DMS79 (cell line): ENCODE measurements at regions not wholly inside any gene's neighbourhood (a gene's known extent, or its start where the extent isn't known, plus 50 kb on each side); places are given as distances from the start of the nearest gene placed in this dataset.
"Not testable (repeated sequence)": the region's sequence is repeated elsewhere in the genome, so short reads cannot be mapped to it uniquely, and the experiment has no call there.

Experiments used
- DNase-seq: peaks from one replicate; lab custom pipeline; 2025; lab: John Stamatoyannopoulos, UW

DNA sequence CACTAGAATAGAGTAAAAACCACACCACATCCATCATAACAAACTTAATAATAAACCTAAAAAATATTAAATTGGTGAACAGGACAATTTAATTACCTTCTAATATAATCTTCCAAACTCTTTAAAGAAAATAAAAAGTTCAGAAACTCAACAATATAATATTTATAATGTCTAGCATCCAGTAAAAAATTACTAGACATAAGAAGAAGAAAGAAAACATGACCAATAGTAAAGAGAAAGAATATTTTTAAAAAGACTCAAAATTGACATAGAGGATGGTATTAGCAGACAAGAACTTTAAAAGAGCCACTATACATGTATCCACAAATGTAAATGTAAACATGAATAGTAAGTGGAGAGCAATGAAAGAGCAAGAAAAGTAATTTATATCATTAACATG is 388.4 kb downstream of the TFEC start:
- DNase-seq, result no peak

DNA sequence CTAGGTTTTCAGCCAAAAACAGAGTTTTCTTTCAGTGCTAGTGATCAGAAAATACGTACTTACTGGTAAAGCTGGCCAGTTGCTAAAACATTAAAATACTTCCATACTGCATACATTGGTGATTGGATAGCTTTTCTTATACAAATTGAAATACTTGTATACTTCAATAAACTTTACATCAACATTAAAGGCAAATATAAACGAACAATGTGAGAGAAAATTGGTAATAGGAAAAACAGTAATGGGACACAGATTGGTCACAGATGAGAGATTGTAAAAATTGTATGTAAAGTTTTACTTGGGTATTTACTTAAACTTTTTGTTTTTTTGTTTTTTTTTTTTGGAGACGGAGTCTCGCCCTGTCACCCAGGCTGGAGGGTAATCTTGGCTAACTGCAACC is 391.7 kb downstream of the TFEC start:
- no peak for DNase-seq

DNA sequence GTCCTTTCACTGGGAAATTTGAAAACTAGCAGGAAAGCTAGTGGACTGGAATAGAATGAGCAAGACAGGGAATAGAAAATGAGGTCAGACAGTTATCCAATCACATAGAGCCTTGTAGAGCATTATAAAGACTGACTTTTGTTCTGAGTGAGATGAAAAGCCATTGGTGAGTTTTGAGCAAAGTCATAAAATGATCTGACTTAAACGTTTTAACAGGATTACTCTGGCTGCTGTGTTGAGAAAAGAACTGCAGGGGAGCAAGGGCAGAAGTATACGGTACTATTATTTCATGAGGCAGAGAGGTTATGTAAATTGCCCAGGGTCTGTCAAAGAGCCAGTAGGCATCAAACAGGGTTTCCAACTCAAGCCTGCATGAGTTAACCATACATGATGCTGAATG is 393.4 kb downstream of the TFEC start:
- no peak for DNase-seq

DNA sequence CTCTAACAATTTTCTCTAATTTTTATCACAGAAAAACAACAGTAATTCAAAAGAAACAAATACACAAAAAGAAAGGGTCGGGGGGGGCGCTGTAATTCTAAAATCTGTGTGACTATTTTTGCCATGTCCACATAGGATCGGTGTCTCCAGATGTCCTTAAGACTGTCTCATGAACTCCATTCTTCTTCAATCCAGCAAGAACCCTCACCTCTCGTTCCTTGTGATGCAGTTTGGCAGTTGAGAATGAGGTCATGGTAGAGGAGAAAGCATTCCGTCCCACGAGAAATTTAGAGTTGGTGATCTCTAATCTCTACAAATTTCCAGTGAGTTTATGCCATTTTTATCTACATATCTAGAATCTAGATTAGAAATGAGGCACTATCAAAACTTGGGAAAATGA is 394.7 kb downstream of the TFEC start:
- no peak for DNase-seq

DNA sequence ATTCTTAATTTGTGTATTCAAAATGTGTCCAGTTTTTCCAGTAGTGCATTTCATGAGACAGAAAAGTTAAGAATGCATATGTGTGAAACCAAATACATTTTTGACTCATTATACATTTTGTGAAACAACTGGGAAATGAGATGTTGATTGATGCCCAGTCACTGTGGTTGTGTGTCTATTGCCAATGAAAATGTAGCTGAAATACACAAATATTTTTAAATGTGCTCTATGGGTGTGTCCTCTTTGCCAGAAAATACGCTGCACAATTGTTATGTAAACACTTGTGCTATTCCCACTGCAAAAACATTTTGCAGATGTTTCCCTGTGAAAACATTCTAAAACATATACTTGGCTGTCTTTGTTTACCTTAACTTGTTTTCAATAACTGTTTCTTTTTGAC is 395.2 kb downstream of the TFEC start:
- DNase-seq, result no peak

DNA sequence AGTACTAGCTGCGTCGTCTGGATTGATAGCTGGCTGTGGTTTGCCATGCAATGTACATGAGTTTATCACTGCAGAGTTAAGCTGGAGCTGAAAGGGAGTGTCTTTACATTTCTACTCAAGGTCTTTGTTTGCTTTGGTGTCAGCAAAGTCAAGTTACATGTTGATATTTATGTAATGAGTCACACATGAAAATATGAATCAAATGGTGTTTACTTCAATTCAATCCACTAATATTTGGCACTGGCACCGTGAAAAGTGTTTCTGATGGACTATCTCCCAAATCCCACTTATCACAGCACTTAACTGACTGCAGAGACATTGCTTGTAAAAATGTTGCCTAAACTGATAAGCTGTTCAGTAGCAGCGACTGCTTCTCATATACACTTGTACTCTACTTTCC is 395.9 kb downstream of the TFEC start:
- no peak for DNase-seq

DNA sequence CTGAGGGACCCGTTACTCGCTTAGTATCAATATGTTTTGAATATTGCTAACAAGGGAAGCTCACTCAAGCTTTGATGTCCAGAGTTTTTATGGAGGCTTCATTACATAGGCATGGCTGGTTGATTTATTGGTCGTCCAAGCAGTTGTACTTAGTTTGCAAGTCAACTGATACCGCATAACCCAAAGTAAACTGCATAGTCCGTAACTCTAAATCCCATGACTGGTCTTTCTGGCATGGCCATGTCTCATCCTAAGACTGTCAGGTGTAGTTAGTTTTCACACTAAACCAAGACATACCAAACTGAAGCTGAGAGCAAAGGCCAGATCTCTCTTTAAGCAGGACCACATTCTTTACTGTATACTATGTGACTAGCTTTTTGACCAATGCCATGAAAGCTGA is 397.9 kb downstream of the TFEC start:
- no peak for DNase-seq

DNA sequence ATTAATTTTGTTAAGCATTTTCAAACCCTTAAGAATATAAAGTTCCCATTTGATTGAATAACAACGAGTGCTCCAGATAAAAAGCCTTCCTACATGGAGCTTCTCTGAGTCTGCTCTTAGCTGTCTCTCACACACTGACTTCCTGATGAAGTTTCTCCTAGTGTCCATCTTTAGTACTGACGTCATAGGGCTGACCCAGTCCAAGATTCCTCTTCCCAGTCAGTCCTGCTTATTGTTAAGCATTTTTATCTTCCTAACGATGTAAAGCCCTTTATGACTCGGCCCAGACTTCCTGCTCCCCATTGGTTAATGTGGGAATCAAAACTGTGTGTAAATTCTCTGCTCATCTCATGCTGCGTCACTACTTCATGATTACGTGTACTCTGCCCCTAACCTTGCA is 398.8 kb downstream of the TFEC start:
- no peak for DNase-seq

DNA sequence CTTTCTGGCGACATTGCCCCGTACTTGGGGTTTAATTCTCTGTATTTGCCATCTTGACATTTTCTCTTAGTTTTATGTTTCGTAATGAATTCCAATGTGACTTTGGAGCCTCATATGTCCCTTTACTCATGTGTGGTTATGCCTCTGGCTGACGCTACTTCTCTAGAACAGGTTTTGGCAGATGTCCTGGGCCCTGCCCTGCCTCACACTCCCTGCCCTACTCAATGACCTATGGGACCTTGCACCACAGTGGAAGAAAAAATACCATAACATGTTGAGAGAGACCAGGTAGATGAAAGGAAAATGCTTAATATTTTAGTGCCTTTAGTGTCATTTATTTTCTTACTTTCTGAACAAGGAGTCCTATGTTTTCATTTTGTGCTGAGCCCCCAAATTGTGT is 400.5 kb downstream of the TFEC start:
- DNase-seq, result no peak

DNA sequence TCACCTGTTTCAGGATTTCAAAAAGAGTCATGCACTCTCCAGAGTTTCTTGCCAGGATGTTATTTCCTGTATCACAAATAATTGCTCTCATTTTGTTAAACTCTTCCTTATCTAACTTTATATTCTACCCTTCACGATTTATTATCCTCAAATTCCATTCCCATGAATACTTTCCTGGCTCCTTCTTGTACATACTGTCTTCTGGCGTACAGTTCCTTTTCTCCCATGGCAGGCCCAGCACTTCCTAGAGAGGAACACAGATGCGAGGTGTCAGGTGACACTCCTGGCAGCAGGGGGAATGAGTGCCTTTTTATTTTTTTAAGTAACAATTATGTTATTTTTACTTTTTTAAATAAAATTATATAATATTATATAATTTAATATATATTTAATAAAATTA is 411.9 kb downstream of the TFEC start:
- no peak for DNase-seq

DNA sequence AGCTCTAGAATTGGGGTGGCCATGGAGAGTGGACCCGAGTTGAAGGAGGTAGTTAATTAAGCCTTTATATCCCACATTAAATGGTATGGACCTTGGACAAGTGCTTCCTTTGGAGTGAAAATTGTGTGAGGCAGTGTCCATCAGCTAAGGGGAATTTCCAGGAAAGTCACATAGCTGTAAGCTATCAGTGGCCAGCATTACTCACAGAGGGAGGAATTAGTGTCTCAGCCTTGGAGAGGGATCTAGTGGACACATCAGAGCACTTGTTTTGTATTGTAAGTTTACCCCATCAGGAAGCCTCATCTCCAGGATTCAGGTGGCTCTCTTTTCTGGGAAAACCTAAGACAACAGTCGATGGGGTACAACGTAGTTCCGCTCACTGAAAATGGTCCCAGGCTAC is 416.7 kb downstream of the TFEC start:
- DNase-seq, result no peak

DNA sequence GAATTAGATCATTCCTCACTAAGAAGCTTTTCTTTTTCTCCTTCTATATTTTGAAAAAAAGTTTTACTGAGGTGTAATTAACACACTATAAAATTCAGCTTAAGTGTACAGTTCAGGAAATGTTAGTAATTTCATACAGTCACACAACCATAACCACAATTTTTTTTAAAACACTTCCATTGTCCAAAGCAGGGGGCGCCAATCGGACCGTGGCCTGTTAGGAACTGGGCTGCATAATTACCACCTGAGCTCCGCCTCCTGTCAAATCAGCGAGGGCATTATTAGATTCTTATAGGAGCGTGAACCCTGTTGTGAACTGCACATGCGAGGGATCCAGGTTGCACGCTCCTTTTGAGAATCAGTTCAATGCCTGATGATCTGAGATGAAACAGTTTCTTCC is 427.1 kb downstream of the TFEC start:
- DNase-seq, result no peak

DNA sequence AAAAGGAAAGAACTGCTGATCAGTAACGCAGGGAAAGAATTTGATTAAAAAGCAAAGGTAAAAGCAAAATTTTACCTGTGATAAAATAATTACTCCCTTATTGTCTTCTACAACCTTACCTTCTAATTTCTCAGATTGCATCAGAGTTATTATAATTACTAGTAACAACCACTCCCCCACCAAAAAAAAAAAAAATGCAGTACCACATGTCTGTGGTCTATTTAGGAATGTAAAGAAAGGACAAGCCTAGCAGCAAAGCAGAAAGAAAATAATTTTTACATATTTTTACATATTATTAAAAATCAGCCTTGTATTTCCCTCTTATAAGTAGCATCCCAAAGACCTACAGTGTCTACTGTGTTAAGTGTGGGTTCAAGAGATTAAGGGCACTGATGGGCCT is 430.4 kb downstream of the TFEC start:
- DNase-seq, result no peak

DNA sequence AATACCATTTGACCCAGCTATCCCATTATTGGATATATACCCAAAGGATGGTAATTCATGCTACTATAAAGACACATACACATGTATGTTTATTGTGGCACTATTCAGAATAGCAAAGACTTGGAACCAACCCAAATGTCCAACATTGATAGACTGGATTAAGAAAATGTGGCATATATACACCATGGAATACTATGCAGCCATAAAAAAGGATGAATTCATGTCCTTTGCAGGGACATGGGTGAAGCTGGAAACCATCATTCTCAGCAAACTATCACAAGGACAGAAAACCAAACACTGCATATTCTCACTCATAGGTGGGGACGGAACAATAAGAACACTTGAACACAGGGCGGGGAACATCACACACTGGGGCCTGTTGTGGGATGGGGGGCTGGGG is 431.4 kb downstream of the TFEC start:
- not testable (repeated sequence) for DNase-seq

DNA sequence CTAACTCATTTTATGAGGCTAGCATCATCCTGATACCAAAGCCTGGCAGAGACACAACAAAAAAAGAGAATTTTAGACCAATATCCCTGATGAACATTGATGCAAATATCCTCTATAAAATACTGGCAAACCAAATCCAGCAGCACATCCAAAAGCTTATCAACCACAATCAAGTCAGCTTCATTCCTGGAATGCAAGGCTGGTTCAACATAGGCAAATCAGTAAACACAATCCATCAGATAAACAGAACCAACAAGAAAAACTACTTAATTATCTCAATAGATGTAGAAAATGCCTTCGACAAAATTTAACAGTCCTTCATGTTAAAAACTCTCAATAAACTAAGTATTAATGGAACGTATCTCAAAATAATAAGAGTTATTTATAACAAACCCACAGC is 433.3 kb downstream of the TFEC start:
- not testable (repeated sequence) for DNase-seq

DNA sequence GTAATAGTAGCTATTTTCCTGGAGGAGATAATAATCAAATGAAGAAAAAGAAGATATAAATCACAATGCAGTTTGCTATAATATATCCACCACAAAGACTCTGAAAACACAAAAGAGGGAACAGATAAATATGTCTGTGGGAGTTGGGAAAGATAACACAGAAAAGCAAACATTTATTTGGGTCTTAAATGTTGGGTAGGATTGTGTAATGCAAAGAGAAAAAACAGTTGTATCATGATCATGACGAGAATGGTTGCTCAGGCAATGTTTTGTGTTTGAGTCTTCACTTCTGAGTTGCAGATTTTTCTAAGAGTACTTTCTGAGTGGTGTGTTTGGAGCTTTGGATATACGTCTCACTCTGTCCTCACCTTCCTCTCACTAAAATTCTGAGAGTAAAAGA is 437.5 kb downstream of the TFEC start:
- DNase-seq, result no peak

DNA sequence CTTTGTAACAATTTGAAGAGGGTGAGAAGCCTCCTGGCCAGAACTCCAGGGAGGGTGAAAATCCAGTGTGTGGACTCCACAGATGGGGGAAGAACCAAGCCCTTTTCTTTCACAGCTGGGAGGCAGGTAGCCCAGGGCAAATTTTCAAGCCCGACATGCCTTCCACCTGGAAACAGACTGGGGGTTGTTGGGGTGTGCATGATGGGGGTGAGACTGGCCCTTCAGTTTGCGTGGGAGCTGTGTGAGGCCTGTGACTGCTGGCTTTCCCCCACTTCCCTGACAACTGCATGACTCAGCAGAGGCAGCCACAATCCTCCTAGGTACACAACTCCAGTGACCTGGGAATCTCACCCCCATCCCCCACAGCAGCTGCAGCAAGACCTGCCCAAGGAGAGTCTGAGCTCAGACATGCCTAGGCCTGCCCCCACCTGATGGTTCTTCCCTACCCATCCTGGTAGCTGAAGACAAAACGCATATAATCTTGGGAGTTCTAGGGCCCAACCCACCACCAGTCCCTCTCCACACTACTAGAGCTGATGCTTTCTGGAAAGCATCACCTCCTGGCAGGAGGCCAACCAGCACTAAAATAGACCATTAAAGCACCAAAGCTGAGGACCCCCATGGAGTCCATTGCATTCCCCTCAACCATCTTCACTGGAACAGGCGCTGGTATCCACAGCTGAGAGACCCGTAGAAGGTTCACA is 445.4 kb downstream of the TFEC start:
- no peak for DNase-seq

DNA sequence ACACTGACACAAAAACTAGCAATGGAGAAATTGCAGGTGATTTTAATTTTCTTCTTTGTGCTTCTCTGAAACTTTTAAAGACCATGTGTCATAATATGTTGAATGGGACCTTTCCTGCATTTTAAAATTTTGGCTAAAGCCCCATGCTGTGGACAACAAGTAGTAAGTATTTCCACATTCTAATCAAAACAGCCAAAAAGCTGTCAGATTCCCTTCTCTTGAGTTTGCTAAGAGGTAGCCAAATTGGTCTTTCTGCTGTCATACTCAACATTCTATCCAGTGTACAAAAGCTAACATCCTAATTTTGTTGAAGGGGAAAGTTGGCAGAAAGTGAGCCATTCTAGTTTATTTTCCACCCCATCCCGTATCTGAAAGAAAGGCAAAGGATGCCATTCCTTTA is 447.6 kb downstream of the TFEC start:
- no peak for DNase-seq

DNA sequence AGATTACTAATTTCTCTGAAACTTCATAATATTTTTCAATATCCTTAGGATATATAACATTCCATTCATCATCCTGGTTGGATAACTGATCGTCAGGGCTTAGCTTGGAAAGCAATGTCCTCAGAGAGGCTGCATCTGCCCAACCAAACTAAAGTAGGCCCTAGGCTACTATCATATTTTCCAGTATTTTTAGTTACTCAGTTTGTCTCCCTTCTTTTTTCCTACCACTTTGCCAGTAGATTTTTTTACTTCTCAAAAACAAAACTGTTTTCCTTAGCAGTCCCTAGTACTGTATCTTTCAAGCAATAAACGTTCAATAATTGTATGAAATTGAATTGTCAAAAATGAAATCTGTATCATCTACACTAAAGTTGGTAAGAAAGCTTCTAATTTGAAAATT is 452.0 kb downstream of the TFEC start:
- no peak for DNase-seq

DNA sequence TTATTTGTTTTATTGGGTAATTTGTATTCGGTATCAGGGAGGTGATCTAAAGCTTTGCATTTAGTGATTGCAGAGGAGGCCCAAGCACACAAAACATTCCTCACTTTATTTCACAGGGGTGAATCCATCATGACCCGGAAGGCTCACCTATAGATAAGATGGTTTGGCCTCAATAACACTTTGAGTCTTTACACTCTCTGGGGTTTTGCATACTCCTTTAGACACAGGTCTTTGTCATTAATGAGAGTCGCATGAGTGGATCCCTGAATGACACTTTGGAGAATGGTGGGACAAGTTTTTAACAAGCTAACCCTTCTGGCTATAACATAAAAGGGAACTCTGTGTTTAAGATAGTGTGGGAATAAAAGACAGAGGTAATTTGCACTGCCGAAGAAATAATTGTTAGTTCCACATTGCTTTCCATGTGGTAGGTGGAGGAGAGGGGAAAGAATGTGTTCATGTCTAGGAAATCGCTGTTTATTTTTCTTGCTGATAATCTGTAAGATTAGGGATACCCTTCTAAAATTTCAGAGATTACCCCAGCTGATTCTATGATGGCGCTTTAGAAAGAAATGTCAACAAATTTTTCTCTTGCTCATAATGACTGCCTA is 455.8 kb downstream of the TFEC start:
- DNase-seq, result no peak

DNA sequence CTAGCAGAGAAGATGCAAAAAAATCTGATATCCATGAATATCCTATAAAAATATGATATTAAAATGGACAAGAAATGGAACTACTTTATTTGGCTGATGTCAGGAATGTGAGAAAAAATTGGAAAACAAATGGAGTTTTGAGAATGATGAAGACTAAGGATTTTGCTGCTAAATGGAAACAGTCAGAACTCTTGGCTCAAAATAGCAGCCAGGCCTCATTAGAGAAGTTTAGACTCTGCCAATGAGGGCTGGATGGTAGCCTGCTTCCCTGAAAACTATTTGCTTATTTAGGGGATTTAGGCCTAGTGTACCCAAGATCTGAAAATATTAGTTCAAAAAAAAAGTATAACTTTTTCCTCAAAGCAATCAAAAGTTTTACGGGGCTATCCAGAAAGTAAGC is 458.5 kb downstream of the TFEC start:
- DNase-seq, result no peak

DNA sequence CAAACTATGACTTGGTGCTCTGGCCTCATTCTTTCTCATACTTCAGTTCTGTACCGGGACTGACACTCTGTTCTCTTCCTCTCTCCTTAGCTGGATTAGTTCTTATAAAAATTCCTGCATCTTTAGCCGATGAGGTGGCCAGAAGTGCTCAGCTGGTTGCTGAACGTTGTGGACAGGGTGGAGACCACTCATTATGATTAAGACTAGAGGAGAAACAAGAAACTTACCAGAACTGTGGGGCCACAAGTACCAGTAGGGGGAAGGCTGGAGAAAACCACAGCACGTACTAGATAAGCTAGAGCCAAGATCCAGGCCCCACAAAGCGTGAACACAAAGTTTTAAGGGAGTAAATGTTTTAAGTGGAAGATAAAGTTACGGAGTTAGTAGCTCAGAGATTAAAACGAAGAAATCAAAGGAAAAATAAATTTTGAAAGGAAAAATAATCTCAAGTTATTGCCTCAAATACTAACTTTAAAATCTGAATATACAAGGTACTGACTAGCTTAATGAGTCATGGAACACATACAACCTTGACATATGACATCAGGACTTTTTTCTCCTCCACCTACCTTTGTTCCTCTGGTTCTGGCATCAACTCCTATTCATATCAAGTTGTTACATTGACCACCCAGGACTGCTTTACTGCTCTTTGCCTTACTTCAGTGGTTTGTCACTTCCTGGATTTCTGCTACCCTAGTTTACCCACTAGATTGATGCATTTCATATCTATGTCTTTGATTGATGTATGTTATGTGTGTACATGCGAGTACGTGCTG is 469.0 kb downstream of the TFEC start:
- no peak for DNase-seq

DNA sequence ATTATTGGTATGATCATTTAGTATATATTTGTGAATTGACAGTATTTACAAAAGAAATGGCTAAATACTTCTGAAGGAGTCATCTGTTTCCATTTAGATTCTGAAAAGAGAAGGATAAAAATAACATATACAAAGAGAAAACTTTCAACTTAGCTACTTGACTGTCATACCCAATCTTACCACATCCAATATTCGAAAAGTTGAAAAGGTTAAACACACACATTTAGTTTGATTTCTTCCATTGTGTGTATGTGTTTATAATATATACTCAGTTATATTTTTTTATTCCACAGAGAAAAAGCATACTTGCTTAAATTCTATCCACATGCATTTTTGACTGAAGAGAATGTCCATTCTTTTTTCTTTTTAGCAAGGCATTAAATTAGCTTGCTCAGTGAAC is 470.7 kb downstream of the TFEC start:
- no peak for DNase-seq

DNA sequence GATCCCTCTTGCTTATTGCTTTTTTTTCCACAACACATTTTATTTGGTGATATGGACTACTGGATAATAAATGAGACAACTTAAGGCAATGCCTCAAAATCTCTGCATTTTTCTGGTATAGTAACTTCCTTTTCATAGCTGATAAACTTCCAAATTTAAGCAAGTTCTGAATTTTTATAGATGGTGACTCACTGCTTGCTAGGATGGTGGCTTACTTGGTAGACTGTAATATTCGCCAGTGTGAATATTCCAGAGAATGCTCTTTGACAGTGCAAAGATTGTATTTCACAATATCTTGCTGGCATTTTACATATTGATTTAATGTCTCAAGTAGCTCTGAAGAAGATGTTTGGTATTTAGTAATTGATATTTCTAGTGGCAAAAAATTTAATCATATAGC is 472.4 kb downstream of the TFEC start:
- no peak for DNase-seq
